CD14-positive monocyte (primary cell): ENCODE measurements at regions not wholly inside any gene's neighbourhood (a gene's known extent, or its start where the extent isn't known, plus 50 kb on each side); places are given as distances from the start of the nearest gene placed in this dataset.

ENCODE experiments used
- DNase-seq, 3 donors: peaks; one replicate each; pipeline ENCODE4 v3.0.0-alpha.2; 2011 to 2022
- H2AFZ ChIP-seq: 2 replicates; pipeline ENCODE4 v1.6.0; 2012; ENCODE audit warnings: mild to moderate bottlenecking, low read depth, low read length, inconsistent platforms; ENCODE audit not compliant: insufficient read depth, poor library complexity, severe bottlenecking
- H3K27ac ChIP-seq, 2 donors: 1 replicate in 1 of 2; 2 replicates in 1 of 2; pipeline ENCODE4 v1.5.1; 2012 to 2013; ENCODE audit warnings: low read length in 2 of 2, control low read depth in 1 of 2, inconsistent platforms in 1 of 2, low read depth in 1 of 2, mild to moderate bottlenecking in 1 of 2
- H3K27me3 ChIP-seq, 2 donors: one replicate each; pipeline versions ENCODE4 v1.6.0 to v1.6.1; 2011 to 2013; ENCODE audit warnings: low read length in 2 of 2; ENCODE audit not compliant: control insufficient read depth in 2 of 2, insufficient read depth in 2 of 2
- H3K36me3 ChIP-seq, 2 donors: replicated peaks in 1 of 2; 1 replicate in 1 of 2; 2 replicates in 1 of 2; pipeline versions ENCODE4 v1.5.1 to v1.6.1; 2012 to 2013; ENCODE audit warnings: low read length in 2 of 2, control low read depth in 1 of 2, inconsistent platforms in 1 of 2, mild to moderate bottlenecking in 1 of 2; ENCODE audit not compliant: insufficient read depth in 2 of 2, control insufficient read depth in 1 of 2
- H3K4me1 ChIP-seq, 2 donors: 1 replicate in 1 of 2; 2 replicates in 1 of 2; pipeline versions ENCODE4 v1.5.1 to v1.6.1; 2012 to 2013; ENCODE audit warnings: low read length in 2 of 2, control low read depth in 1 of 2, inconsistent platforms in 1 of 2, mild to moderate bottlenecking in 1 of 2, moderate library complexity in 1 of 2; ENCODE audit not compliant: insufficient read depth in 2 of 2, control insufficient read depth in 1 of 2
- H3K4me2 ChIP-seq: replicated peaks from 2 replicates; pipeline ENCODE3; 2012; ENCODE audit warnings: low read length, moderate library complexity, mild to moderate bottlenecking; ENCODE audit not compliant: poor library complexity, severe bottlenecking; ENCODE audit errors: extremely low read depth
- H3K4me3 ChIP-seq, 3 experiments: fragments of 200-600 bp in 1 of 3; sonication (generic) in 1 of 3; replicated peaks in 1 of 3; 1 replicate in 2 of 3; 2 replicates in 1 of 3; pipeline ENCODE4 v1.5.1; 2011 to 2013; ENCODE audit warnings: low read length in 3 of 3, mild to moderate bottlenecking in 3 of 3, control low read depth in 2 of 3, low read depth in 2 of 3, inconsistent platforms in 1 of 3, moderate library complexity in 1 of 3
- H3K79me2 ChIP-seq: 2 replicates; pipeline ENCODE4 v1.6.0; 2012; ENCODE audit warnings: mild to moderate bottlenecking, control low read depth, inconsistent platforms, low read length, moderate library complexity; ENCODE audit not compliant: insufficient read depth
- H3K9ac ChIP-seq: 2 replicates; pipeline ENCODE4 v1.6.0; 2017; ENCODE audit warnings: low read length, mild to moderate bottlenecking; ENCODE audit not compliant: insufficient read depth, poor library complexity, severe bottlenecking
- H3K9me3 ChIP-seq, 2 donors: replicated peaks in 1 of 2; 1 replicate in 1 of 2; 2 replicates in 1 of 2; pipeline versions ENCODE4 v1.5.1 to v1.6.1; 2012 to 2013; ENCODE audit warnings: low read length in 2 of 2, control low read depth in 1 of 2; ENCODE audit not compliant: control insufficient read depth in 1 of 2, insufficient read depth in 1 of 2
- H4K20me1 ChIP-seq: 2 replicates; pipeline ENCODE4 v1.6.0; 2012; ENCODE audit warnings: mild to moderate bottlenecking, low read length, control low read depth, moderate library complexity; ENCODE audit not compliant: insufficient read depth
- H3K27ac Mint-ChIP-seq, 7 donors: one replicate each; pipeline ENCODE4 v1.8.0; 2020; ENCODE audit warnings: mild to moderate bottlenecking in 7 of 7, mixed read lengths in 7 of 7, moderate library complexity in 6 of 7, inconsistent platforms in 2 of 7
- H3K27me3 Mint-ChIP-seq, 3 donors: one replicate each; pipeline ENCODE4 v1.8.0; 2021 to 2022; ENCODE audit warnings: low read depth in 3 of 3, mild to moderate bottlenecking in 3 of 3, mixed read lengths in 3 of 3, moderate library complexity in 3 of 3, inconsistent platforms in 1 of 3
- H3K36me3 Mint-ChIP-seq, 2 donors: one replicate each; pipeline ENCODE4 v1.8.0; 2020; ENCODE audit warnings: mixed read lengths in 2 of 2, inconsistent platforms in 1 of 2, mild to moderate bottlenecking in 1 of 2
- H3K4me1 Mint-ChIP-seq: one replicate; pipeline ENCODE4 v1.8.0; 2020; ENCODE audit warnings: mild to moderate bottlenecking, mixed read lengths
- H3K4me3 Mint-ChIP-seq, 2 donors: one replicate each; pipeline ENCODE4 v1.8.0; 2020; ENCODE audit warnings: mild to moderate bottlenecking in 2 of 2, mixed read lengths in 2 of 2, moderate library complexity in 1 of 2
- H3K9me3 Mint-ChIP-seq, 7 donors: one replicate each; pipeline ENCODE4 v1.8.0; 2020 to 2022; ENCODE audit warnings: mixed read lengths in 7 of 7, mild to moderate bottlenecking in 6 of 7, moderate library complexity in 6 of 7, inconsistent platforms in 2 of 7
- CTCF ChIP-seq: fragments of 200-600 bp; IDR thresholded peaks from one replicate; pipeline ENCODE4 v1.8.0; 2022; ENCODE audit warnings: antibody characterized with exemption, mild to moderate bottlenecking
- WGBS: methylation state at CpG from one replicate; pipeline ENCODE4 v1.1.5; 2013; ENCODE audit warnings: missing lambda C conversion rate; ENCODE audit not compliant: insufficient coverage; 5-methylcytosine and 5-hydroxymethylcytosine counted together
- intact Hi-C, 2 donors: fragments of 100-400 bp; cut with micrococcal nuclease; formaldehyde crosslinking; loops; one replicate each; pipeline versions ENCODE4 v1.15.0 to v1.15.1; 2023

DNA sequence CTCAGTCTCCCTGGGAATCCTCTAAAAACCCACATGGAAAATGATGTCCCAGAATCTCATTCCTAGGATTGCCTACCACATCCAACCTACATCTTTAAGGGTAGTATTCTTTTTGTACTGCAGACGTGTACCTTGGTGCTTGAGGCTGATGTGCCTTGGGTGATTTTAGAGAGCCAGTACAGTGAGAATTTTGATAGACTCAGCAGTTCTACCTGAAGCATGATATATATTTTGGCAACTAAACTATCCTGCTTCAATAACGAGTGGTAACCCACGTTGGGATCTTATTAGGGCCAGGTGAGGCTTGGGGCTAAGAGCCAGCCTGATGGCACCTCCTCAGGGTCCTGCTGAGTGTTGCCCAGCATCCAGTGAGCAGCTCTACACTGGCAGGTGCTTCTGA is 140.4 kb downstream of the ZNF518B start:
- no peak overlapping the region for H3K9ac ChIP-seq
- intact Hi-C loops: no loop called here
- Mint-ChIP-seq H3K27ac (no peak overlapping the region), H3K4me1 (no peaks in the 10 kb centered on the region), H3K36me3 (no peaks in the 10 kb centered on the region), H3K9me3 (peaks cover 0 to 2% (median 0%) of the 10 kb centered on the region in 7 donors), H3K4me3 (no peak overlapping the region), H3K27me3 (peaks cover 0 to 1% (median under 1%) of the 10 kb centered on the region in 3 donors)
- H3K27ac ChIP-seq: no peak overlapping the region
- DNase-seq: no peak
- H2AFZ ChIP-seq: no peak overlapping the region
- no peak for TF ChIP-seq CTCF
- H3K79me2 ChIP-seq: no peaks in the 10 kb centered on the region
- 100% methylated on average over 2 of the region's 3 CpGs for WGBS
- no peak overlapping the region for H3K4me3 ChIP-seq
- H4K20me1 ChIP-seq: no peaks in the 10 kb centered on the region
- H3K36me3 ChIP-seq: no peaks in the 10 kb centered on the region
- no peak overlapping the region for H3K4me2 ChIP-seq
- H3K9me3 ChIP-seq: no peaks in the 10 kb centered on the region
- no peaks in the 10 kb centered on the region for H3K4me1 ChIP-seq
- no peaks in the 10 kb centered on the region for H3K27me3 ChIP-seq

DNA sequence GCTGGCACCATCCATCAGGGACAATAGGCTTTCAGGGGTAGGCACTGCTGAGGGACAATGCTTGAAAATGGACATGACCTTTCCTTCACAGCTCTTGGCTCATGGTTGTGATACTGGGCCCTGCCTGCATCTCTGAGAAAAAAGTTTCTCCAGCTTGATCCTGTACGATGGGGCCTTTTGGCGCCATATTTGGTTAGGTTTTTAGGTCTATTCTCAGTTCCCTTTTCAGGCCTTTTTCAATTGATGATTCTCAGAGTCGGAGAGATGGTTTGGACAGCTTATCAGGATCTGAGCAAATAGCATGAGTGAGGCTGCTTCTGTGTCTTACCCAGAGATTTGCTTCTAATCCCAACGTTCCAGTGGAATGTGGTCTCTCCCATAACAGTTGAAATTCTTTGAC is 141.6 kb downstream of the ZNF518B start:
- no peaks in the 10 kb centered on the region for H4K20me1 ChIP-seq
- H3K36me3 ChIP-seq: no peaks in the 10 kb centered on the region
- H3K9me3 ChIP-seq: no peaks in the 10 kb centered on the region
- H3K27me3 ChIP-seq: no peaks in the 10 kb centered on the region
- H3K27ac ChIP-seq: no peak overlapping the region
- no peak overlapping the region for H3K4me3 ChIP-seq
- no peak overlapping the region for H3K27ac Mint-ChIP-seq
- no peak overlapping the region for H2AFZ ChIP-seq
- H3K4me1 Mint-ChIP-seq: no peaks in the 10 kb centered on the region
- TF ChIP-seq CTCF: no peak
- H3K36me3 Mint-ChIP-seq: no peaks in the 10 kb centered on the region
- H3K4me2 ChIP-seq: no peak overlapping the region
- H3K9me3 Mint-ChIP-seq: peaks cover 0 to 2% (median 0%) of the 10 kb centered on the region in 7 donors
- WGBS: 98% methylated on average over 4 of the region's 4 CpGs
- no peaks in the 10 kb centered on the region for H3K4me1 ChIP-seq
- DNase-seq: no peak
- no peak overlapping the region for H3K9ac ChIP-seq
- H3K79me2 ChIP-seq: no peaks in the 10 kb centered on the region
- intact Hi-C loops: no loop called here
- H3K27me3 Mint-ChIP-seq: peaks cover 1 to 3% (median 2%) of the 10 kb centered on the region in 3 donors
- H3K4me3 Mint-ChIP-seq: no peak overlapping the region
